HCEC 1CT (cell line): ENCODE measurements at regions not wholly inside any gene's neighbourhood (a gene's known extent, or its start where the extent isn't known, plus 50 kb on each side); places are given as distances from the start of the nearest gene placed in this dataset.
A peak's percentile ranks its signal among the peaks of the same experiment; 100 is the strongest.
"Not testable (repeated sequence)": the region's sequence is repeated elsewhere in the genome, so short reads cannot be mapped to it uniquely, and the experiment has no call there.

Experiments
- DNase-seq: peaks from one replicate; pipeline ENCODE4 v3.0.0-alpha.2; 2017

DNA sequence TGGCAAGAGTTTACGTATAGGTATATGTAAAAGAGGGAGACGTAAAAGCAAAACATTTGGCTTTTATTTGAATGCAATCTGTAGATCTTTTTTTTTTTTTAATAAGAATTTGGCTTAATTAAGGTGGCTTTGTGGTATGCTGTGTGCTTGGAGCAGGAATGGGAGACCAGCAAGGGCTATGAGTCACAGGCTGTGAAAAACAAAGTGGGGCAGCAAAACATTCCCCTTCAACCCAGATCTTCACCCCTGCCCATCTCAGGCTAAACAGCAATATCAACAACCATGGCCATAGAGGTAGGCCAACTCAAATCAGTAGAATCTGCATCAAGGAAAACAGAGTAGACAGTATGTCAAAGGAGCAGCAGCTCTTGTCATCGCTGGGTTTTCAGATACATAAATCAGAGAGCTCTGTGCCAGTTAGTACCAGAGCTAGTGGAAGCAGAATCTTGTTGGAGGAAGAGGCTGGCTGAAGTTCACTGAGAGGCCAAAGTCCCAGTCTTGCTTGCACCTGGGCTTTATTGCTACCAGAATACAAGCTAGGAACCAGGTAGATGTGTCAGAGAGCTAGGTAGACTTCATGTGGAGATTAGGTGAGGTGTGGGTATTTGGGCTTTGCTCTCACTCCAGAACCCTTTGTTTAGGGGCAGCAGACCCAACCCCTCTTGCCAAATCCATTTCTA lies 191.5 kb upstream of the FANCL start:
- no peak for DNase-seq

DNA sequence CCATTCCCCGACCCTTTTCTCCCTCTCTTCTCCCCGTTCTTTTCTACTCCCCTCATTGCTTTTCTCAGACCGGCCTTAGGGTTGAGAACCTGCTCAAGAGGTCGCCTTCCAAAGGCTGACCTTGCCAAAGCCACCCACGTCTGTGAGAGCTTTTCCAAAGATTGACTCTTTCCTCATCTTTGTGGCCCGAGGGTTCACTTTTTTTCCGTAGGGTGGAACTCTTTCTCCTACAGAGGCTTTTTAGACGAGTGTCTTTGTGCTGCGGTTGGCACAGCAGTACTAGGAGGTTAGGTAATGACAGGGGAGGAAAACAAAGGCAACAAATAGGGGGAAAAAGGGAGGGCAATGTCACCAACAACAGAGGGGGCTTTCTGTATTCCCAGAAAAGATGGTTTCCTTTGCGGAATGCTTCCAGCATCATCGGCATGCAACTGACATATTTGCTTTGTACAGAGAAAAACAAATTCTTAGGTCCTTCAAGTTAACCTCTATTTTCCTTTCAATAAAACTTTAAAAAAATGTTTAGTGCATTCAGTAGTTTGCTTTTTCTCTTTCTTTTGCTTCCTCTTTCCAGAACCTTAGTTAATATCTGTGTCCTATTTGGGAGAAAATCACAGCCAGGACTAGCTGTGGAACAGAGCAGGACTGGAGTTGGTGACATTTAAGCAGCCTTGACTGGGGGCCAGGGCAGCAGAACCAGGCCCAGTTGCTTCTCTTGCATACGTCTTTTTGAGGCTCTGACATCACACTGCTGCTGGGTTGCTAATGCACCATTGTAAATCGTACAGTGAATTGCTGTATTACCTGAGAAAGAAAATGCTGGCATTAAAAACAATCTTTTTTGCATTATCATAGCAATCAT lies 188.1 kb upstream of the FANCL start:
- DNase-seq = no peak

DNA sequence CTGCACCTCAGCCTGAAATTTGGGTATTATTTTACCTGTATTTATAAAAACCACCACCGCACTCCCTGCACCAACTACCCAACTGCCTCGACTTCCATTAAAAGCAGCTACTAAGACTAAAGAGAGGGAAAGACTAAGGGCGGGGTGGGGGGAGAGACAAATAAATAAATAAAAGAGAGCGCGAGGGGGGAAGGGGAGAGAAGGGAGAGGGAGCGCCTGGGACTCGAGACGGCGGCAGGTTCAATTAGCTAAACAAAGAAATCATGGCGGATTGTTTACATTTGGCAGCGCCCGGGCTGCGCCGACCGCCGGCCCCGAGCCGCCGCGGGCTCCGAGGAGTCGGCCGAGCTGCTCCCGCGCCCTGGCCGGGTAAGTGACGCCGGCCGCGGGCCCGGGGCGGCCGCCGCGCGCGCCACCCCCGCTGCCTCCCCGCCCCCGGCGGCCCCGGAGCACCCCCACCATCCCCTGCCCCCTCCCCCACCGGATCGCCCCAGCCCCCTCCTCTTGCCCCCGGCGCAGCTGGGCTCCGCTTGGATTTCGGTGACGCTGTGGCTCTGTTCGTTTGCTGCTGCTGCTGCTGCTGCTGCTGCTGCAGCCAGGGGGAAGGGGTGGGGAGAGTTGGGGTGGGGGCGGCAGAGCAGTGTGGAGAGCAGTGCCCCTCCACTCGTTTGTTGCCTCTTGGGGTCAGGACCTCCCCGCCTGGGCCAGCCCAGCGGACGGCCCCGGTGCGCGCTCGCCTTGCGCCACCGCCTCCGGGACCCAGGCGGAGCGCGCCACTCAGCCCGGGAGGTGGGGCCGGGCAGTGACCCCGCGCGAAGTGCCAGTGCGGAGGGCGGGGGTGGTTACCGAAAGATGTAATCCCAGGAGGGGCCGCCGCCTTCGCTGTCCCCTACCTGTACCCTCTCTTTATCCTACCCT lies 187.2 kb upstream of the FANCL start:
- no peak for DNase-seq

DNA sequence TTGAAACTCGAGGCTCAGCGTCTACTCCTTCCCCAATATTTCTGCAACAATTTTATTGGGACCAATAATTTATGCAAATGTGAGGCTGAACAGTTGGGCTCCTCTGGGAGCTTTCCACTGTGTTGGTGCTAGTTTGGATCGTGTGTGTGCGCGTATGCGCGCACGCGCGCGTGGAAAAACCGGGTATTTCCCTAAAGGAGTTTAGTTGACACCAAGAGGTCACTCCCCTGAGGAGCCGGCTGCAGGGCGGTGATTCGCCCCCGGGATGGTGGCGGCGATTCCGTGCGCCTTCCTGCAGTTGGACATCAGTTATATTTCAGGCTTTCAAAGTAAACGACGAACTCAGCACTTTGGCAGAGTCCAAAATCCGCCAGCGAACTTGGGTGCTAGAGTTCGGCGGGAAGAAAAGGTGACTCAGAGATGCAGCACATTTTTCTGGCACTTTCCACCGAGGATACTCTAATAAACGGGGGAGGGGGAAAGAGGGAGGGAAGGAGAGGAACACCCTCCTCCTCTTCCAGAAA lies 186.5 kb upstream of the FANCL start:
- no peak for DNase-seq

DNA sequence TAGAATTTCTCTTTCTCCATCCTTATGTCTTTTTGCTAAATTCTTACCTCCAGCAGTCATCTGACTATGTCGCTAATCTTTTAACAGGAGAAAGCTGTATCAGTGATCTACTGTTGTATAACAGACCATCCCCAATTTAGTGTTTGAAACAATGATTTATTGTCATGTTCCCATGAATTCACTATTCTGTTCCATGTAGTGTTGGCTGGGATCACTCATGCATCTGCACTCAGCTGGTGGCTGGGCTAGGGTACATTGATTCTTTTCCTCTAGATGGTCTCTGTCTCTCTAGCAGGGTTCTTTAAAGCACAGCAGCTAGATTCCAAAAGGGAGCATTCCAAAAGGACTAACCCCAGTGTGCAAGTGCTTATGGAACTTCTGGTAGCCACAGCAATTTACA lies 184.2 kb upstream of the FANCL start:
- no peak for DNase-seq

DNA sequence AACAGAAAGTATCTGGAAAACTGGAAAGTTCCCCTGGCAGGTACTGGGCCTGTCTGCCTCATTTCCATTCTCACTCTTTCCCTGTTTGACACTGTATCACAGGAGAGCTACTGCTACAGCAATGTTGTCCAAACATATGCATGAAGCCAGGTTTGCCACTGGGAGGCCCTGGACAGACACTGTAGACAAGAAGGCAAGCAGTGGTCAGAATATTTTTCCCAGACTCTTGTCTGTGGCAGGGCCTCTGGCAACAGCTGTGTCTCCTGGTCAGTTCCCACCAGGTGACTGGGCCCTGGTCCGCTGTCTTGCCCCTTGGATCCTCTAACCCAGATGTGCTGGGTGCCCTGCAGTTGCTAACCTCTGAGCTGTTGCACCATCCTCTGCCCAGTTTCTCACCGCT lies 178.9 kb upstream of the FANCL start:
- no peak for DNase-seq

DNA sequence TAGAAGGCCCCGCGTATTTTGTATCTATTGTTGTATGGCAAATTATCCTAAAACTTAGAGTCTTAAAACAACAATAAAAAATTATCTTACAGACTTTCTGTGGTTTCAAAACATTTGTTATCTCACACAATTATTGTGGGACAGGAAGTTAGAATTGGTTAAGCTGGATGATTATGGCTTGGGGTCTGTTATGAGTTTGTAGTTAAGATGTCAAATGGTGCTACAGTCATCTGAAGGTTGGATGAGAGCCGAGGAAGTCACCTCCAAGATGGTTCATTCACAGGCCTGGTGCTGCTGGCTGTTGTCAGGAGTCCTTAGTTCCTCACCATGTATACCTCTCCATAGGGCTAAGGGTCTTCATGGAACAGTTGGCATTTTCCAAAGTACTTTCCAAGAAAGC lies 175.6 kb upstream of the FANCL start:
- no peak for DNase-seq

DNA sequence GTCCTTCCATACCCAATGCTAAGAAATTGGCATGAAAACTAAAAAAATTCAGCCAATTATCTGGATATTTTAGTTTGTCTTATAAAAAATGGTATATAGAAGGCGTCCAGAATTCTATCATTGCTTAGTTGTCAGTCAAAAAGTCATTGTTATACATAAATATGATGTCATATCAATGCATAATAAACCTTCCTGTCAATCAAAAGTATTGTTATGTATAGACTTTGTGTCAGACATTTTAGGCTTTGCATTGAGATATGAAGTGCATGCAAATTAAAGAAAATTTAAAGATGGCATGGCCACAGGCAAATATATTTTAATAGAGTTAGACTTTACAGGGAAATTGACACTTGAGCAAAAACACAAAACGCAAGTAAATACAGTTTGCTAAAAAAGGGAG lies 173.4 kb upstream of the FANCL start:
- DNase-seq = no peak

DNA sequence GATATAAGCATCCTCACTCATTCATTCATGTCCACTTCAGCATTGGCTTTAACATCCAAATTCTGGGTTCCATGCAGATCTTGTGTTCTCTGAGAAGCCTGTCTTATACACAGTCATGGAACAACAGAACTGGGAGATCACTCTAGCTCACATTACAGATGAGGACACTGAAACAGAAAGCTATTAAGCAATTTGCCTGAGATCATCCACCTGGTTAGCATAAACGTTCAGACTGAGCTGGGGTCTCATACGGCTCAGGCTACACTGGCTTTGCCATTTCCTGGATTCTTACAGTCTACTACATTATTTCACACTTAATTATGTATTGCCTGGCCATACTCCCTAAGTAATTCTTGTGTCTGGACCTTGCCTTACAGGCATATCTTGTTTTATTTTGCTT lies 169.4 kb upstream of the FANCL start:
- DNase-seq = no peak

DNA sequence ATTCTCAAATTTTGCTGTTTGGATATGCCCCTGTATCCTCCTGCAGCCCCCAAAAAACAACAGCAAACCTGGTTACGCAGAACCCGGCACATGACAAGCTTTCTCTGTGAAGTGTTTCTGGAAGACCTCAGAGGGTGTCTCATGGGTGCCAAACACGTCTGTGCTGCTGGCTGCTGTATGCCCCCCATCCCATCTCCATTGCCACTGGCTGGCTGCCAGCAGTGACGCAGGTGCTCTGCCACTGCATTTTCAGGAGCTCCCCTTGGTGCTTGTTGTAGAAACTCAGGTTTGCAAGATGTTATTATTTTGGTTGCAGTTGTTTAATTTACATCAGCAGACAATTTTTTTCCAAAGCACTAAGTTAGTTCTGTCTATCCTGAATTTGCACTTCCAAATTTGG lies 166.4 kb upstream of the FANCL start:
- no peak for DNase-seq

DNA sequence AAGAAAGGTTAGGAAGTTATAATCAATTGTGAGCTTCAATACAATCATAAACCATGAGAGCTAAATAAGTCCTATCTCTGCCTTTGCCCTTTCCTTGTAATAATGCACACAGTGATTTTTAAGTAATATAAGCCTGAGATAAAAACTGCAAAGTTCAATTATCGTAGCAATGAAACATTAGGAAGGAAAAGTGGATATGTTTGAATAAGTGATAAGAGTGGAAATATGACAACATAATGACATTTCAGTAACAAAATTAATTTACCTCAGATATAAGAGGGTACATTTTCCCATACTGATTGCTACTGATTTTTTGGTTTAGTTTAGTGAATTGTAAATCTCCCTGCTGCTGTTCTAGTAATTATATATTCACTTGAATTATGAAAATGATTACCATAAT lies 164.2 kb upstream of the FANCL start:
- no peak for DNase-seq

DNA sequence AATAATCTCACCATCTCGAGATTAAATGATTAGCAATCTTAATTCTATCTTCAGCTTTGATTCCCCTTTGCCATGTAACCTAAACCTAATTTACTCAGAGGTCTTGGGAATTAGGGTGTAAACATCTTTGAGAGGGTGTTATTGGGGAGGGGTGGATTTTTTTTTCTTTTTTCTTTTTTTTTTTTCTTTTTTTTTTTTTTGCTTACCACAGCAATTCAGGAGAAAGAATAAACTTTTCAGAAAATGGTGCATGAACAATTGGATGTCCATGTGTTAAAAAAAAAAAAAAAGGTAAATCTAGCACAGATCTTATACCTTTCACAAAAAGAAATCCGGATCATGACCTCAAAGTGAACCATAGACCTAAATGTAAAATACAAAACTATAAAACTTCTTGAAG lies 160.8 kb upstream of the FANCL start:
- no peak for DNase-seq

DNA sequence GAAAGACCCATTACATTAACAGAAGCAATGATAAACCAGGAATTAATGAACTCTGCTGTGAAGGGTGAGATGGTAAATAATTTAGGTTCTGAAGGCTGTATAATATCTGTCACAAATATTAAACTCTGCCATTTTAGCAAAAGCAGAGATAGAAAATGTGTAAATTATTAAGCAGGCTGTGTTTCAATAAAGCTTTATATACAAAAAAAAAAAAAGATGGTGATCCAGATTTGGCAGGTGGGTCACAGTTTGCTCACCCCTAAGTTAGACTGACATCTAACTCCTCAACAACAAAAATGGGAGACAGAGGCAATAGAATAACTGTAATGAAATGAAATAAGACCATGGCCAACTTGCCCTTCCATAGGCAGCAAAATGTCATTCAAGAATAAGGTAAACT lies 157.3 kb upstream of the FANCL start:
- DNase-seq = no peak

DNA sequence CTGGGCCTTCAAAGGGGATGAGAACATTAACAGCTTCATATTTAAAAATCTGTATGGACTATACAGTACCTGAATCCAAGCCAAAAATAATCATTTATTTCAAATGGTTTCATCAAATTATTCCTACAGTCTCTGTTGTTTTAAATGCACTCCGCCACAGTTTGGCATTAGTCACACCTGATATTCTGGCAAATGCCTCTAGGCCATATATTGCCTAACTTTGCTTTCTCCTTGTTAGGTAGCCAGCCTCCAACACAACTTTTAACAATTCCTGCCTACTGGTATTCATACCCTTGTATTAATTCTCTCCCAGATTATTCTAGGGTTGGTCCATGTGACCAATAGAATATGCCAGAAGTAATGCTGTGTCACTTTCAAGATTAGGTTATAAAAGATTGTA lies 146.6 kb upstream of the FANCL start:
- no peak for DNase-seq

DNA sequence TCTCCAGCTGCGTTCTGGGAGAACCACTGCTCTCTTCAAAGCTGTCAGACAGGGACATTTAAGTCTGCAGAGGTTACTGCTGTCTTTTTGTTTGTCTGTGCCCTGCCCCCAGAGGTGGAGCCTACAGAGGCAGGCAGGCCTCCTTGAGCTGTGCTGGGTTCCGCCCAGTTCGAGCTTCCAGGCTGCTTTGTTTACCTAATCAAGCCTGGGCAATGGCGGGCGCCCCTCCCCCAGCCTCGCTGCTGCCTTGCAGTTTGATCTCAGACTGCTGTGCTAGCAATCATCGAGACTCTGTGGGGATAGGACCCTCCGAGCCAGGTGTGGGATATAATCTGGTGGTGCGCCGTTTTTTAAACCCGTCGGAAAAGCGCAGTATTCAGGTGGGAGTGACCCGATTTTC lies 145.8 kb upstream of the FANCL start:
- DNase-seq = not testable (repeated sequence)

DNA sequence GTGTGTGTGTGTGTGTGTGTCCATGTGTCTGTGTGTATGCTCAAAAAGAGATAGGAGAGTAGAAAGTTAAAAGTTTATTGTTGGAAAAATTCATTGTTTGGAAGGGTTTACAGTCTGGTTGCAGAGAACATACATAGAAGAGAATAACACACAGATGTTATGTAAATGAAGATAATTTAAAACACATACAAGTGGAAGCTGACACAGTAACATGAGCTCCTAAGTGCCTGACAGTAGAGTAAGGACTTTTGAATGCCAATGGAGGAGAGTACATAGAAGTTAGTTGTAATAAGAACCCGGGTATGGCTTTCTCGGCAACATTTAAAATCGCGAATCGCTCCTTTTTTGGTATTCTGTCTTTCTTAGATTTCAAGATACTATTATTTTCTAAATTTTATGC lies 137.0 kb upstream of the FANCL start:
- no peak for DNase-seq

DNA sequence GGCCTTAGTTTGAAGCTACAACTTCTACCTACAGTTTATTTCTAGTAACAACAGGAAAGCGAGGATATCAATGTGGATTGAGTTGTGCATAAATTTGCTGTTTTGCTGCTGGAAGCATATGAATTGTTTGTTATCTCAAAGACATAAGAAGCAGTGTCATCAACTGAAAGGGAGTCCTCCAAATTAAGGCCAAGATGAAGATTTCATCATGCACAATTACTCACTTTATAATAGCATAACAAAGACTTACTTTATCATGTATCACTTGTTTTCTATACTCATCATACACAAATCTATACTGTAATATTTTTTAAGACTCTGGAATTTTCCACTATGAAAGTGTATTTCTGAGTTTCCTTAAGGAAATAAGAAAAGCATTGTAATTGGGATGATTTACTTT lies 136.1 kb upstream of the FANCL start:
- DNase-seq = no peak

DNA sequence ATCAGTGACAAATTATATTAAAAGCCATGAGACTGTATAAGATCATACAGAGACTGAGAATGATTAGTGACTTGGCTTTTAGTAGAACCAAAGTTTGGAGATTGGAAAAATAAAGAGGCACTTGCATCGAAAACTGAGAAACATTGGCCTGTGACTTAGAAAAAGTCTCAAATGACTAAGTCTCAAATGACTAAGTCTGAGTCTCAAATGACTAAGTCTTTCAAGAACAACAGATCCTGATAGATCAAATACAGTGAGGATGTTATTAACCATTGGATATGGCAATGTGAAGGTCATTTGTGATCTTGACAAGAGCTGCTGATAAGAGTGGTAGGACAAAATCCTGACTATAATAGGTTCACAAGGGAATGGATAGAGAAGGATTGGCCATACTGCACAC lies 135.5 kb upstream of the FANCL start:
- peak; percentile 44 for DNase-seq

DNA sequence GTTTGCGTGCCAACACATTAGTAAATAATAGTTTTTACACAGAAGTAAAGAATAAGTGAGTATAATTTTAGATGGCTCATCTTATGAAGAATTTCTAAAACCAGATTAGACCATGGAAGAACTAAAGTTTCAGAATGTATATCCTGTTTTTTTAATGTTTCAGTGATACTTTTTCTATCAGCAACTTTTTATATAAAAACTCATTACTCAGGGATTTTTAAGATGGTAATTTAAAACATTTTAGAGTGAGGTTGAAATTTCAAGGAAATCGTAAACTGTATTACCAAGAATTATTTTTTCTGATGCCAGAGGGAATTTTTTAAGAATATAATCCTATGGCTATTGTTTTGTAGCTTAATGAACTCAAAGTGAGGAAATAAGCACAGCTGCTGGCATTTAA lies 128.5 kb upstream of the FANCL start:
- DNase-seq = no peak

DNA sequence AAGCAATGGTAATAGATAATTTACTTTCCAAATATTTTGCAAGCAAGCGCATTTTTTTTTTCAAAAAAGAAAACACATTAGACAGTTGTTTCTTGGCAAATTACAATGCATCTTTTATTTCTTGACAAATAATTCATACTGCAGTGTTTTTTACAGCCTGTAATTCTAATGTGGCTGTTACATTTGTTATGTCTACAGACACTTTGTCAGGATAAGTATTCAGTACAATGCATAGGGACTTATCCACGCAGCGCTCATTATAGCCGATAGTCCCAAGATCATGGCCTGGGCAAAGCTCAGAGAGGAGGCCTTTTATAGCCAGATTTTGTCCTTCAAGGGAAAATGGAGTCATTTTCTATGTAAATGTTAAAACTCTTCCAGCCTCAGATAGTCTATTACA lies 123.0 kb upstream of the FANCL start:
- DNase-seq = no peak

DNA sequence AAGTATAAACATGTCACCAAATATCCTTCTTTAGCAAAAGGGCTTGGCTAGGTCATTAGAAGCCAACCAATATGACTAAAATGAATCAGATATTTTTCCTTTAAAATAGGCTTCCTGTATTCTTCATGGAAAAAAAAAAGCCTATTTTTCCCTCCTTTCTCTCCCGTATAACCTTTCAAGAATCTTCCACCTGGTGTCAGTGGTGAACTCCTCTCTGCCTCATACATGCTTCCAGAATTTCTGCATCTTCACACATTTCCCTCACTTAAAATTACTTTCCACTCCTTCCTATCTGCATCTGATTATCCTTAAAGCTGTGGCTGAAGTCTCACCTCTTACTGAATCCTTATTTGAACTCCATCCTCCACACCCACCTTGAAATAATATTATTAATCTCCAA lies 116.9 kb upstream of the FANCL start:
- DNase-seq = no peak

DNA sequence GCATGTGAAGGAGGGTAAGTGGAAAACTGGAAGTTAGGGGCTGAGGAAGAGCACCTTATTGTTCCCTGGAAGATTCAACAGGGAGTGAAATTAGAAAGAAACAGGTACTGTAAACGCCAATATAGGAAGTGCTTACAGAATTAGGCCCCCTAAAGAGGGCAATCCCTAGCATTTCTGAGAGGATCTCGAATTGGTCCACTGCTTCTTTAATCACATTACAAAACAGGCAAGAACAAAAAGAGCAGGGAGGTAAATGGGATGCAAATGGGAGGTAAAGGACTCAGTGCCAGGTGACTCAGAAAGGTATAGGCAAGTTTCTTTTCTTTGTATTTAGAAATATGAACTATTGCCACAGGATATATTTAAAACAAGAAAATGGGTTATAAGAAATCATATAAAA lies 116.4 kb upstream of the FANCL start:
- DNase-seq = no peak

DNA sequence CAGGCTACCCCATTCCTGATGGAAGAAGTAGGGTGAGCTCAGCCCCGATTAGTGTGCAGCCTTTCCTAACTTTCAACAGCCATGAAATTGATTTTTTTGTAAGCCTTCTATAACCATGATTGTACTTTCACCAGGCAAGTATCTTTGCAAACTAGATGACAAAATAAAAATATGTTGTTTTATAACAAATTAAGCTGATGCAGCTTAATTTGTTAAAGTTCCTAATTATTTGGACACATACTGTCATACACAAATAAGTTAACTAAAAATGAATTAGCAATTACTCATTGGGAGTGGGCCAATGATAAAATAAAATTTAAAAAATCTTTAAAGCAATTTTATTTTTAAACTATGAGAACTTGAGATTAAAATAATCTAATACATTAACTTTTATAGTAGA lies 113.1 kb upstream of the FANCL start:
- DNase-seq = no peak
